H9 (cell line): ENCODE measurements at regions not wholly inside any gene's neighbourhood (a gene's known extent, or its start where the extent isn't known, plus 50 kb on each side); places are given as distances from the start of the nearest gene placed in this dataset.

ENCODE experiments used
- DNase-seq: peaks from one replicate; pipeline ENCODE4 v3.0.0-alpha.2; 2017
- H2AFZ ChIP-seq: one replicate; pipeline ENCODE4 v1.6.1; 2013; ENCODE audit warnings: mild to moderate bottlenecking, low read length, control low read depth, moderate library complexity
- H2AK5ac ChIP-seq: 2 replicates; pipeline ENCODE4 v1.6.1; 2013; ENCODE audit warnings: low read length, control low read depth, mixed read lengths; ENCODE audit not compliant: insufficient read length
- H2BK120ac ChIP-seq: one replicate; pipeline ENCODE4 v1.6.1; 2013; ENCODE audit warnings: low read depth, mild to moderate bottlenecking, low read length, control low read depth, inconsistent platforms; ENCODE audit not compliant: poor library complexity, severe bottlenecking
- H2BK12ac ChIP-seq: 2 replicates; pipeline ENCODE4 v1.6.1; 2013; ENCODE audit warnings: low read length, control low read depth, mixed read lengths, low read depth; ENCODE audit not compliant: insufficient read length
- H2BK15ac ChIP-seq: 2 replicates; pipeline ENCODE4 v1.6.1; 2013; ENCODE audit warnings: low read depth, low read length, control low read depth
- H2BK20ac ChIP-seq: one replicate; pipeline ENCODE4 v1.6.1; 2013; ENCODE audit warnings: low read depth, mild to moderate bottlenecking, low read length, control low read depth, inconsistent platforms; ENCODE audit not compliant: poor library complexity, severe bottlenecking
- H2BK5ac ChIP-seq: 2 replicates; pipeline ENCODE4 v1.6.1; 2013; ENCODE audit warnings: low read length, control low read depth, mixed read lengths; ENCODE audit not compliant: insufficient read length
- H3K14ac ChIP-seq: 2 replicates; pipeline ENCODE4 v1.6.1; 2013; ENCODE audit warnings: low read length, control low read depth; ENCODE audit not compliant: insufficient read depth
- H3K18ac ChIP-seq: 2 replicates; pipeline ENCODE4 v1.6.1; 2013; ENCODE audit warnings: low read depth, mild to moderate bottlenecking, mixed read lengths, low read length, control low read depth; ENCODE audit not compliant: insufficient read length
- H3K23ac ChIP-seq: 2 replicates; pipeline ENCODE4 v1.6.1; 2013; ENCODE audit warnings: low read length, control low read depth, mixed read lengths, low read depth; ENCODE audit not compliant: insufficient read length
- H3K23me2 ChIP-seq: 2 replicates; pipeline ENCODE4 v1.6.1; 2013; ENCODE audit warnings: low read depth, mild to moderate bottlenecking, mixed read lengths, low read length, control low read depth; ENCODE audit not compliant: insufficient read length, poor library complexity, severe bottlenecking
- H3K27ac ChIP-seq: 2 replicates; pipeline ENCODE4 v1.5.1; 2013; ENCODE audit warnings: low read length, control low read depth, mixed read lengths, low read depth; ENCODE audit not compliant: insufficient read length
- H3K27me3 ChIP-seq: 2 replicates; pipeline ENCODE4 v1.6.1; 2013; ENCODE audit warnings: low read length, control low read depth, inconsistent platforms; ENCODE audit not compliant: insufficient read depth
- H3K4ac ChIP-seq: 2 replicates; pipeline ENCODE4 v1.6.1; 2013; ENCODE audit warnings: low read depth, mild to moderate bottlenecking, control low read depth, inconsistent platforms, low read length, moderate library complexity
- H3K4me1 ChIP-seq: 2 replicates; pipeline ENCODE4 v1.6.1; 2013; ENCODE audit warnings: low read length, control low read depth, inconsistent platforms; ENCODE audit not compliant: insufficient read depth
- H3K4me2 ChIP-seq: 2 replicates; pipeline ENCODE4 v1.6.1; 2013; ENCODE audit warnings: low read length, control low read depth, mixed read lengths; ENCODE audit not compliant: insufficient read length, insufficient read depth
- H3K56ac ChIP-seq: 2 replicates; pipeline ENCODE4 v1.6.1; 2013; ENCODE audit warnings: low read depth, mild to moderate bottlenecking, mixed read lengths, low read length, control low read depth; ENCODE audit not compliant: insufficient read length
- H3K79me1 ChIP-seq: 2 replicates; pipeline ENCODE4 v1.6.1; 2013; ENCODE audit warnings: low read depth, mild to moderate bottlenecking, moderate library complexity, low read length, control low read depth, inconsistent platforms; ENCODE audit not compliant: insufficient read depth, poor library complexity, severe bottlenecking
- H3K79me2 ChIP-seq: 2 replicates; pipeline ENCODE4 v1.6.1; 2013; ENCODE audit warnings: low read length, control low read depth, inconsistent platforms; ENCODE audit not compliant: insufficient read depth
- H3K9ac ChIP-seq: 2 replicates; pipeline ENCODE4 v1.6.1; 2013; ENCODE audit warnings: low read length, control low read depth, mixed read lengths; ENCODE audit not compliant: insufficient read length; ENCODE audit errors: extremely low read depth
- H3K9me3 ChIP-seq: one replicate; pipeline ENCODE4 v1.6.1; 2013; ENCODE audit warnings: low read depth, low read length, inconsistent platforms; ENCODE audit not compliant: control insufficient read depth
- H3T11ph ChIP-seq: one replicate; pipeline ENCODE4 v1.6.1; 2013; ENCODE audit warnings: mild to moderate bottlenecking, low read length, control low read depth, inconsistent platforms
- H4K20me1 ChIP-seq: one replicate; pipeline ENCODE4 v1.6.1; 2013; ENCODE audit not compliant: control insufficient read depth, insufficient read length, insufficient read depth
- H4K5ac ChIP-seq: 2 replicates; pipeline ENCODE4 v1.6.1; 2013; ENCODE audit warnings: low read depth, mild to moderate bottlenecking, mixed read lengths, low read length, control low read depth; ENCODE audit not compliant: insufficient read length
- H4K8ac ChIP-seq: replicated peaks from 2 replicates; pipeline ENCODE4 v1.6.1; 2013; ENCODE audit warnings: low read length, control low read depth, mixed read lengths, low read depth; ENCODE audit not compliant: insufficient read length
- H4K91ac ChIP-seq: 2 replicates; pipeline ENCODE4 v1.6.1; 2013; ENCODE audit warnings: low read depth, mild to moderate bottlenecking, moderate library complexity, mixed read lengths, low read length, control low read depth; ENCODE audit not compliant: insufficient read length
- H3K27ac Mint-ChIP-seq, 3 experiments: 2 replicates in 2 of 3; 3 replicates in 1 of 3; pipeline ENCODE4 v1.8.0; 2020 to 2021; ENCODE audit warnings: mixed read lengths in 3 of 3, mild to moderate bottlenecking in 1 of 3, moderate library complexity in 1 of 3
- H3K27me3 Mint-ChIP-seq: 2 replicates; pipeline ENCODE4 v1.8.0; 2021; ENCODE audit warnings: low read depth, mild to moderate bottlenecking, moderate library complexity, mixed read lengths
- H3K36me3 Mint-ChIP-seq, 3 experiments: 2 replicates in 2 of 3; 3 replicates in 1 of 3; pipeline ENCODE4 v1.8.0; 2020 to 2021; ENCODE audit warnings: low read depth in 3 of 3, mixed read lengths in 3 of 3; ENCODE audit not compliant: insufficient read depth in 1 of 3
- H3K4me1 Mint-ChIP-seq, 2 experiments: 2 replicates each; pipeline ENCODE4 v1.8.0; 2020; ENCODE audit warnings: mixed read lengths in 2 of 2
- H3K4me3 Mint-ChIP-seq, 2 experiments: 2 replicates in 1 of 2; 3 replicates in 1 of 2; pipeline ENCODE4 v1.8.0; 2020 to 2021; ENCODE audit warnings: mild to moderate bottlenecking in 2 of 2, mixed read lengths in 2 of 2, moderate library complexity in 1 of 2
- H3K9me3 Mint-ChIP-seq, 2 experiments: 2 replicates in 1 of 2; 3 replicates in 1 of 2; pipeline ENCODE4 v1.8.0; 2020; ENCODE audit warnings: mild to moderate bottlenecking in 2 of 2, mixed read lengths in 2 of 2, moderate library complexity in 1 of 2
- WGBS: extraction: QIAGEN DNeasy Blood & Tissue Kit; methylation state at CpG from one replicate; pipeline ENCODE4 v1.1.7; 2013; ENCODE audit warnings: missing lambda C conversion rate, low lambda C conversion rate, mixed read lengths; ENCODE audit not compliant: insufficient read length; ENCODE audit errors: extremely low coverage; 5-methylcytosine and 5-hydroxymethylcytosine counted together
- TF ChIP-seq, protein P1 (sequence below): fragments of 200-600 bp; sonication (generic); conservative IDR thresholded peaks from 3 replicates; pipeline ENCODE4 v1.8.0; 2021; ENCODE audit warnings: antibody characterized with exemption, mild to moderate bottlenecking

DNA sequence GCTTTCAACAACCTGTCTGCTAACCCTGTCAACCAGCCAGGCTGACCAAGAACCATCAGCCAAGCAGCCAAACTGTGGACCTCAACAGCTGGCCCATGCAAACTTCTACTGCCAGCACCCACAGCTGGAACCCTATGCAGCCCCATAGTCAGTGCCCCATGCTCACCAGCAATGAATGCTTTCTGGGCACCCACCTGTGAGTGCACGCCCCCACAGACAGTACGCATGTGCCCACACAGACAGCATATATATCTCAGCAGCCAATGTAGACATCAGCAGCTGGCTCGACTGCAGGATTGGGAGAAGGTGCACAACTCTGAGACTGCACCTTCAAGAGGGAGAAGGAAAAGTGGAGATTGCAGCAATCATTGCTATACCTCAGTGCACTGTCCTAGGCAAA, 1534.6 kb downstream of the GRIK2 start:
- Histone ChIP-seq H3K14ac (no peak overlapping the region), H2BK15ac (no peak overlapping the region), H3K4ac (no peak overlapping the region), H3K4me2 (no peak overlapping the region), H3K4me1 (no peaks in the 10 kb centered on the region), H2AFZ (no peak overlapping the region), H3K18ac (no peak overlapping the region), H3K56ac (no peak overlapping the region), H3K9me3 (no peaks in the 10 kb centered on the region), H3K79me1 (no peaks in the 10 kb centered on the region), H2BK120ac (no peak overlapping the region), H4K20me1 (no peaks in the 10 kb centered on the region), H2AK5ac (no peak overlapping the region), H3K9ac (no peak overlapping the region), H3K27me3 (no peaks in the 10 kb centered on the region), H3K79me2 (no peaks in the 10 kb centered on the region), H3K23me2 (no peaks in the 10 kb centered on the region), H2BK12ac (no peak overlapping the region), H3T11ph (no peak overlapping the region), H4K5ac (no peak overlapping the region), H4K91ac (no peak overlapping the region), H4K8ac (no peak overlapping the region), H3K23ac (no peak overlapping the region), H2BK20ac (no peak overlapping the region), H2BK5ac (no peak overlapping the region), H3K27ac (no peak overlapping the region)
- no peak for DNase-seq
- no peaks in the 10 kb centered on the region for H3K36me3 Mint-ChIP-seq
- TF ChIP-seq, protein P1, sequence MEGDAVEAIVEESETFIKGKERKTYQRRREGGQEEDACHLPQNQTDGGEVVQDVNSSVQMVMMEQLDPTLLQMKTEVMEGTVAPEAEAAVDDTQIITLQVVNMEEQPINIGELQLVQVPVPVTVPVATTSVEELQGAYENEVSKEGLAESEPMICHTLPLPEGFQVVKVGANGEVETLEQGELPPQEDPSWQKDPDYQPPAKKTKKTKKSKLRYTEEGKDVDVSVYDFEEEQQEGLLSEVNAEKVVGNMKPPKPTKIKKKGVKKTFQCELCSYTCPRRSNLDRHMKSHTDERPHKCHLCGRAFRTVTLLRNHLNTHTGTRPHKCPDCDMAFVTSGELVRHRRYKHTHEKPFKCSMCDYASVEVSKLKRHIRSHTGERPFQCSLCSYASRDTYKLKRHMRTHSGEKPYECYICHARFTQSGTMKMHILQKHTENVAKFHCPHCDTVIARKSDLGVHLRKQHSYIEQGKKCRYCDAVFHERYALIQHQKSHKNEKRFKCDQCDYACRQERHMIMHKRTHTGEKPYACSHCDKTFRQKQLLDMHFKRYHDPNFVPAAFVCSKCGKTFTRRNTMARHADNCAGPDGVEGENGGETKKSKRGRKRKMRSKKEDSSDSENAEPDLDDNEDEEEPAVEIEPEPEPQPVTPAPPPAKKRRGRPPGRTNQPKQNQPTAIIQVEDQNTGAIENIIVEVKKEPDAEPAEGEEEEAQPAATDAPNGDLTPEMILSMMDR, result no peak
- no CpG with 5 or more reads among the region's 3 CpGs for WGBS
- no peaks in the 10 kb centered on the region for H3K9me3 Mint-ChIP-seq
- H3K4me1 Mint-ChIP-seq, result no peaks in the 10 kb centered on the region
- no peak overlapping the region for H3K27ac Mint-ChIP-seq
- H3K4me3 Mint-ChIP-seq, result no peak overlapping the region
- no peaks in the 10 kb centered on the region for H3K27me3 Mint-ChIP-seq
